Activated naive CD8-positive, alpha-beta T cell treated with anti-CD3 and anti-CD28 coated beads for 36 hours (primary cell): ENCODE measurements at regions not wholly inside any gene's neighbourhood (a gene's known extent, or its start where the extent isn't known, plus 50 kb on each side); places are given as distances from the start of the nearest gene placed in this dataset.
"Not testable (repeated sequence)": the region's sequence is repeated elsewhere in the genome, so short reads cannot be mapped to it uniquely, and the experiment has no call there.

Experiments used
- DNase-seq: peaks from one replicate; pipeline ENCODE4 v3.0.0; 2021
- H3K27ac Mint-ChIP-seq: one replicate; pipeline ENCODE4 v1.8.0; 2022; ENCODE audit warnings: mild to moderate bottlenecking, moderate library complexity, mixed read lengths
- H3K27me3 Mint-ChIP-seq: one replicate; pipeline ENCODE4 v1.8.0; 2022; ENCODE audit warnings: mild to moderate bottlenecking, mixed read lengths
- H3K36me3 Mint-ChIP-seq: one replicate; pipeline ENCODE4 v1.8.0; 2021; ENCODE audit warnings: mild to moderate bottlenecking, mixed read lengths
- H3K4me1 Mint-ChIP-seq: one replicate; pipeline ENCODE4 v1.8.0; 2021; ENCODE audit warnings: mixed read lengths
- H3K4me3 Mint-ChIP-seq: one replicate; pipeline ENCODE4 v1.8.0; 2022; ENCODE audit warnings: mild to moderate bottlenecking, moderate library complexity, mixed read lengths
- H3K9me3 Mint-ChIP-seq: one replicate; pipeline ENCODE4 v1.8.0; 2022; ENCODE audit warnings: mixed read lengths

- Mint-ChIP-seq H3K27ac (no peak overlapping the region), H3K4me3 (no peak overlapping the region), H3K4me1 (no peaks in the 10 kb centered on the region), H3K36me3 (no peaks in the 10 kb centered on the region), H3K9me3 (no peaks in the 10 kb centered on the region), H3K27me3 (no peaks in the 10 kb centered on the region)
- DNase-seq: no peak
Measured at GRCh38 chr5:86152988-86153560, 464.7 kb upstream of the COX7C start.

DNA sequence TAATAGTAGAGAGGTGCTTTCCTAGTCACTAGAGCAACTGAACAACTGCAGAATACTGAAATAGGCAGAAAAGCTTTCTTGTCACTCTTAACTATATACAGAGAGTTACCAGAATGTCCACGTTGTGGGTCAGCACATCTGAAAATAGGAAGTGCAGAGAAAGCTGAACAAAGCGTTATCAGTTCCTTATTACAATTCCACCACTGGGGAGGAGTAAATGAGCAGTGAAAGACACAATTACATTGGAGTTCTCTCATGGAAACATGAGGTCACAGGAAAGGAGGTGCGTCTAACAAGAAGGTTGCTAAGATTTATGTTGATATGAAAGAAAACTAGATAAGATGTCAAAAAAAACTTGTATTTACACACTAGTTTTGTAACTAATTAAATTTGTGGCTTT is 461.9 kb upstream of the COX7C start:
- no peak for DNase-seq
- Mint-ChIP-seq H3K27me3 (no peaks in the 10 kb centered on the region), H3K36me3 (no peaks in the 10 kb centered on the region), H3K9me3 (no peaks in the 10 kb centered on the region), H3K4me3 (no peak overlapping the region), H3K4me1 (no peaks in the 10 kb centered on the region), H3K27ac (no peak overlapping the region)

DNA sequence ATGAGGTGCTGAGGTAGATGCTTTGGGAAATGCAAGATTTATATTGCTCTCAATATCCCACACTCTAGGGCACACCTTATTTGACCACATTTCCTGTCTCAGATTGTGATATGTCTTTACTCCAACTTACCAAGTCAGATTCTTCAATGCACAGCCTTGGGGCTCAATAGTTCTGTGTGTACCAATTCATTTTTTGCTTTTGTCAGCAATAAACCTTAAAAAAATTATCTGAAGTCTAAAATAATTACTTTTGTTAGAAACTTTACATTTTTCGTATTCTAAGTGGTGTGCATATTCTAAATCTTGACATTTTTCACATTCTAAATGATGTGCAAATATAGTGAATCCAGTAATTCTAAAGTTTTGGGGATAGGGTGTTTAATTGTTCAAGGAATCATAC is 447.5 kb upstream of the COX7C start:
- no peaks in the 10 kb centered on the region for H3K36me3 Mint-ChIP-seq
- no peaks in the 10 kb centered on the region for H3K27me3 Mint-ChIP-seq

GRCh38 chr5:86175224-86175623 is 442.5 kb upstream of the COX7C start:
- no peaks in the 10 kb centered on the region for H3K4me1 Mint-ChIP-seq
- no peaks in the 10 kb centered on the region for H3K9me3 Mint-ChIP-seq
- H3K4me3 Mint-ChIP-seq: no peak overlapping the region
- no peak overlapping the region for H3K27ac Mint-ChIP-seq
- peak; percentile 3 for DNase-seq
- H3K36me3 Mint-ChIP-seq: no peaks in the 10 kb centered on the region
- H3K27me3 Mint-ChIP-seq: no peaks in the 10 kb centered on the region

More for the DNA sequence above, 447.5 kb upstream of the COX7C start:
- Mint-ChIP-seq H3K4me1 (no peaks in the 10 kb centered on the region), H3K27ac (no peak overlapping the region), H3K4me3 (no peak overlapping the region), H3K9me3 (peaks cover 2% of the 10 kb centered on the region)
- DNase-seq: no peak

DNA sequence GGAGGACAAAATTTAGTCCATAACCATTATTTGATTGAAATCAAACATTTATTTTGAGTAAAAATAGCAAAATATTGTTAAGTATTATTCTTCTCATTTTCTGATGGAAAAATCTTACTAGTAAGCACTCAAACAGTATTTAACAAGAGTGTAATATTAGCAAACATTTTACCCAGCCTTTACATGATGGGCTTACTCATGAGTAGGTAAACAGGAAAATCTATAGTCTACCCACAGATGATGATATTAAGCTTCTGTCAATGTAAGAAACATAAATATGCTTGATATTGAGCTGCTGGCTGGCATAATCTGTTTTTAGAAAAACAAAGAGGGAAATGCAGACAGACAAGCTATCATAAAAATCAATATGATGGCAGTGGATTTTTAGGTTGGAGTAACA is 418.5 kb upstream of the COX7C start:
- Mint-ChIP-seq H3K36me3 (no peaks in the 10 kb centered on the region), H3K27ac (no peak overlapping the region), H3K27me3 (peaks cover 2% of the 10 kb centered on the region), H3K4me1 (no peaks in the 10 kb centered on the region), H3K9me3 (no peaks in the 10 kb centered on the region), H3K4me3 (no peak overlapping the region)
- DNase-seq: no peak

DNA sequence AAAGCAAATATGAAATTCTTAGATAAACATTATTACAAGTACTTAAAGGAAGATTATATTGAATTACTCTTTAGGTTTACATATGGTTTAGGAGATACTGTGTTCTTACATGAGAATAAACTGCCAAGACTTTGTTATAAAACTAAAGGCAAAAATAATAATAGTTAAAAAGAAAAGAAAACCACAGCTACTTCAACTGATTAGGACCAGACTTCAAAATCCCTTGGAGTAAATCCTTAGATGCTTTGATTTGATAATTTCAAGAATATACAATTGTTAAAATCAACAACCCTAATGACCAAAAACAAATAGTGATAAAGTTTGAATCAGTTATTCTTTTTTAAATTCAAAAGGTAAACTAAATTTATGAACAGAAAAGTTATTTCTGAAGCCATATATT is 389.6 kb upstream of the COX7C start:
- Mint-ChIP-seq H3K36me3 (no peaks in the 10 kb centered on the region), H3K27ac (no peak overlapping the region), H3K27me3 (no peaks in the 10 kb centered on the region), H3K4me1 (no peaks in the 10 kb centered on the region), H3K9me3 (peaks cover 3% of the 10 kb centered on the region), H3K4me3 (no peak overlapping the region)
- DNase-seq: no peak

DNA sequence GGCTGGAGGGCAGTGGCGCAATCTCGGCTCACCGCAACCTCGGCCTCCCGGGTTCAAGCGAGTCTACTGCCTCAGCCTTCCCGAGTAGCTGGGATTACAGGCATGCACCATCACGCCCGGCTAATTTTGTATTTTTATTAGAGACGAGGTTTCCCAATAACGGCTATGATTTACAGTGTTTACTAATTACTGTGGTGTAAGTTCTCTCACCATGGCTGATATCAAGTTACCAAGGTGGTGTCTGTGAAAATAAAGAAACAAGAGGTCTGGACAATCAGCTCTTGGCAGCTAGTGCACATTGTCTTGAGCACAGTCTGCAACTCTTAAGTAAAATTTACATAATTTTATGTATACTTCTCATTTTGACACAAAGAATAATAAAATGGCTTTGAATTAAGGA is 385.5 kb upstream of the COX7C start:
- no peaks in the 10 kb centered on the region for H3K36me3 Mint-ChIP-seq
- no peaks in the 10 kb centered on the region for H3K9me3 Mint-ChIP-seq
- H3K27me3 Mint-ChIP-seq: no peaks in the 10 kb centered on the region
- no peak overlapping the region for H3K27ac Mint-ChIP-seq
- no peak for DNase-seq
- no peaks in the 10 kb centered on the region for H3K4me1 Mint-ChIP-seq
- H3K4me3 Mint-ChIP-seq: no peak overlapping the region

DNA sequence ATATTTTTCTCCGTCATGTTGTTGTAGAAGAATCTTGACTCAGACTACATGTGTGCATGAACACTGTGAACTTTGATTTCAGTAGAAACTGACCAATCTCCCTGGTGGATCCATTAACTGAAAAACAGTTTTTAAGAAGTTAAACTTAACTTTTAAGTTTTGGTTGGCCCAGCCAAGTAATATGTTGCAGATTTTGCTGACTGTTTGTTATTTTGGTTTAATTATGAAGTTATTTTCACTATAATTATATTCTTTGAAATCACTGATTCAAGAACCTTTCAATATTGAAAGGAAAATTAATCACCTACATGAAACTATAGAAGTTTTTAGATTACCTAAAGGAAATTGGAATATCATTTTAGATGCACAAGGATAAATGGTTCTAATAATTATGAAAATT is 373.6 kb upstream of the COX7C start:
- no peak overlapping the region for H3K4me3 Mint-ChIP-seq
- H3K9me3 Mint-ChIP-seq: no peaks in the 10 kb centered on the region
- DNase-seq: no peak
- no peak overlapping the region for H3K27ac Mint-ChIP-seq
- no peaks in the 10 kb centered on the region for H3K4me1 Mint-ChIP-seq
- no peaks in the 10 kb centered on the region for H3K27me3 Mint-ChIP-seq
- H3K36me3 Mint-ChIP-seq: no peaks in the 10 kb centered on the region

DNA sequence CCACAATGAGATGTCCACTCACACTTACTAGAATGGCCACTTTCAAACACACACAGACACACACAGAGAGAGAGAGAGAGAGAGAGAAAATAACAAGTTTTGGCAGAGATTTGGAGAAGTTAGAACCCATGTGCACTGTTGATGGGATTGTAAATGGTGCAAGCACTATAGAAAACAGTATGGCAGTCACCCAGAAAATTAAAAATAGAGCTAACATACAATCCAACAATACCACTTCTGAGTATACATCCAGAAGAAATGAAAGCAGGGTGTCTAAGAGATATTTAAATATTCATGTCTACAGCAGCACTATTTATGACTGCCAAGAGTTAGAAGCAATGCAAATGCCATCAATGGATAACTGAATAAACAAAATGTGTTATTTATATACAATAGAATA is 359.9 kb upstream of the COX7C start:
- Mint-ChIP-seq H3K27ac (no peak overlapping the region), H3K4me1 (no peaks in the 10 kb centered on the region), H3K9me3 (no peaks in the 10 kb centered on the region), H3K4me3 (no peak overlapping the region), H3K27me3 (no peaks in the 10 kb centered on the region), H3K36me3 (no peaks in the 10 kb centered on the region)
- no peak for DNase-seq

- H3K9me3 Mint-ChIP-seq, H3K4me1 Mint-ChIP-seq, DNase-seq, H3K27ac Mint-ChIP-seq, H3K27me3 Mint-ChIP-seq, H3K36me3 Mint-ChIP-seq, H3K4me3 Mint-ChIP-seq: not testable (repeated sequence)
Measured at GRCh38 chr5:86284400-86285190, 333.1 kb upstream of the COX7C start.

DNA sequence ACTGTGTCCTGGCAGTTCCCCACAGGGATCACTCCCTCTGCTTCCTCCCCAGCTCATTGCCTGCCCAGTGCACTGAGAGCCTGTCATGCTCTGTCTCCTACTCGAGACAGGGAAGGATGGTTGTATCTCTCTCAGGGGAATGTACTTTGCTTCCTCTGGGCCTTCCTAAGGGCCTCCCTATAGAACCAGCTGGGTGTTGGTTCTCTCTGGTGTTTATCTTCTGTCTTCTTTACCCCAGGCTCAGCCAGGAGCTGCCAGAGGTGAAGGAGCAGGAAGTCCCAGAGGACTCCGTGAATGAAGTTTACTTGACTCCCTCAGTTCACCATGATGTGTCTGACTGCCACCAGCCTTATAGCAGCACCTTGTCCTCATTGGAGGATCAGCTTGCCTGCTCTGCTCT is 330.3 kb upstream of the COX7C start:
- H3K36me3 Mint-ChIP-seq, DNase-seq, H3K27ac Mint-ChIP-seq, H3K4me3 Mint-ChIP-seq, H3K27me3 Mint-ChIP-seq, H3K9me3 Mint-ChIP-seq, H3K4me1 Mint-ChIP-seq: not testable (repeated sequence)

- H3K4me3 Mint-ChIP-seq, H3K27me3 Mint-ChIP-seq, H3K36me3 Mint-ChIP-seq, H3K27ac Mint-ChIP-seq, DNase-seq, H3K9me3 Mint-ChIP-seq, H3K4me1 Mint-ChIP-seq: not testable (repeated sequence)
Measured at GRCh38 chr5:86289786-86290185, 328.0 kb upstream of the COX7C start.

- not testable (repeated sequence) for H3K36me3 Mint-ChIP-seq, H3K4me3 Mint-ChIP-seq, H3K4me1 Mint-ChIP-seq, H3K27me3 Mint-ChIP-seq, DNase-seq, H3K27ac Mint-ChIP-seq, H3K9me3 Mint-ChIP-seq
Measured at GRCh38 chr5:86292811-86293210, 324.9 kb upstream of the COX7C start.

DNA sequence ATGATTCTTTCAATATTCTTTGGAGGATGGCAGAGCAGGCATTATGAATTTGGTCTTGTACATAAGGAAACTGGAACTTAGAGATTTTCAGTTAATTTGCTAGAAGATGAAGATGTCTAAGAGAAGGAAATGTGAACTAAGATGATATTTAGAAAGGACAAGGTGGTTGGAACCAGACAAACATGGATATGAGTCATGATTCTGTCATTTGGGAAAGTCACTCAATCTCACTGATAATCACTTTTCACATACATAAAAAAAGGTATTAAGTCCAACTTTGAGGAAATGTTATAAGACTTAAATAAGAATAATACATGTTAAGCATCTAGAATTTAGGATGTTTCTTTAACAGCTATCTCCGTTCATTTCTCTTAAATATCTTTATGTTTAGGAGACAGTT is 315.1 kb upstream of the COX7C start:
- not testable (repeated sequence) for H3K27ac Mint-ChIP-seq, H3K36me3 Mint-ChIP-seq, H3K9me3 Mint-ChIP-seq, DNase-seq, H3K4me3 Mint-ChIP-seq, H3K4me1 Mint-ChIP-seq, H3K27me3 Mint-ChIP-seq

GRCh38 chr5:86305050-86305449 is 312.7 kb upstream of the COX7C start:
- H3K4me3 Mint-ChIP-seq, H3K9me3 Mint-ChIP-seq, DNase-seq, H3K27me3 Mint-ChIP-seq, H3K36me3 Mint-ChIP-seq, H3K4me1 Mint-ChIP-seq, H3K27ac Mint-ChIP-seq: not testable (repeated sequence)

GRCh38 chr5:86314951-86315350 is 302.8 kb upstream of the COX7C start:
- Mint-ChIP-seq H3K36me3 (no peaks in the 10 kb centered on the region), H3K4me3 (no peak overlapping the region), H3K9me3 (no peaks in the 10 kb centered on the region), H3K27ac (no peak overlapping the region), H3K27me3 (peaks cover 4% of the 10 kb centered on the region), H3K4me1 (no peaks in the 10 kb centered on the region)
- DNase-seq: no peak
